Vagina (tissue), 2 donors: ENCODE measurements at regions not wholly inside any gene's neighbourhood (a gene's known extent, or its start where the extent isn't known, plus 50 kb on each side); places are given as distances from the start of the nearest gene placed in this dataset.

Experiments used
- DNase-seq, 2 donors: peaks; one replicate each; pipeline ENCODE4 v3.0.0-alpha.2; 2017; ENCODE audit errors: extremely low spot score in 2 of 2
- H3K27ac ChIP-seq: fragments of 200-600 bp; sonication (generic); one replicate; pipeline ENCODE4 v1.5.1; 2019
- H3K27me3 ChIP-seq: fragments of 200-600 bp; sonication (generic); one replicate; pipeline ENCODE4 v1.5.1; 2019
- H3K36me3 ChIP-seq, 2 donors: fragments of 200-600 bp; sonication (generic); one replicate each; pipeline ENCODE4 v1.5.1; 2017 to 2019
- H3K4me1 ChIP-seq: fragments of 200-600 bp; sonication (generic); one replicate; pipeline ENCODE4 v1.5.1; 2019
- H3K4me3 ChIP-seq, 2 donors: fragments of 200-600 bp; sonication (generic); 1 replicate in 1 of 2; 2 replicates in 1 of 2; pipeline ENCODE4 v1.5.1; 2016 to 2019
- H3K9me3 ChIP-seq: fragments of 200-600 bp; sonication (generic); one replicate; pipeline ENCODE4 v1.5.1; 2019
- CTCF ChIP-seq, 3 experiments: fragments of 450-650 bp in 2 of 3; fragments of 200-600 bp in 1 of 3; sonication (generic) in 1 of 3; IDR thresholded peaks; one replicate each; pipeline ENCODE4 v1.5.1; 2017 to 2019; ENCODE audit warnings: antibody characterized with exemption in 3 of 3, mild to moderate bottlenecking in 2 of 3, moderate library complexity in 2 of 3
- POLR2A ChIP-seq, 2 donors: fragments of 450-650 bp; IDR thresholded peaks; one replicate each; pipeline ENCODE4 v1.6.1; 2017; ENCODE audit warnings: antibody characterized with exemption in 2 of 2, mild to moderate bottlenecking in 2 of 2, moderate library complexity in 2 of 2
- POLR2AphosphoS5 ChIP-seq, 2 donors: sonication (generic); formaldehyde crosslinking; IDR thresholded peaks; one replicate each; pipeline ENCODE4 v1.9.0; 2017; ENCODE audit warnings: antibody characterized with exemption in 2 of 2, mild to moderate bottlenecking in 2 of 2, low read depth in 1 of 2; ENCODE audit not compliant: insufficient read depth in 1 of 2
- intact Hi-C: fragments of 100-400 bp; cut with DNase I; formaldehyde crosslinking; loops from one replicate; pipeline ENCODE4 v1.15.1; 2023

- Histone ChIP-seq H3K9me3 (no peaks in the 10 kb centered on the region), H3K4me1 (no peaks in the 10 kb centered on the region), H3K36me3 (no peaks in the 10 kb centered on the region), H3K27ac (no peak overlapping the region), H3K4me3 (no peak overlapping the region), H3K27me3 (no peaks in the 10 kb centered on the region)
- TF ChIP-seq POLR2A (IDR thresholded peaks at IDR 0.05), result no peak
- DNase-seq, result no peak
- intact Hi-C loops, result loop anchor here (1.0 kb wide), 1 partner anchor 9 kb away; no protein-coding TSS in a partner anchor
Measured at GRCh38 chr5:131081913-131082488, 83.1 kb downstream of the HINT1 start.

DNA sequence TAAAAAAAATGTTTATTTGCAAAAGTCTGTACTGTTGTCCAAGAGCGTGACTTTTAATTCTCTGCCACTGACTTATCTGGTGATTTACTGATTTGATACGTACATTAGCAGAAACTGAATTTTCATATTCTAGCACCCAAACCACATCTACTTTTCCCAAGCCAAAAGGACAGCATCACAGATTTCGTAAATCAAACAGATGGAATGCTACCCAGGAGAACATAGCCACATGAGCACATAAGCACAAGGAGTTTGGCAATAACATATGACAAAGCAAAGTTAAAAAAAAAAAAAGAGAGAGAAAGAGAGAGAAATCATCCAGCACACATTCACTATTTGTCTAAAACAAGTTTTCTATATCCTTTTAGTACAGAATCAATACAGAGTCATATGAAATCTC is 83.7 kb downstream of the HINT1 start:
- Histone ChIP-seq H3K4me3 (no peak overlapping the region), H3K4me1 (no peaks in the 10 kb centered on the region), H3K27ac (no peak overlapping the region), H3K36me3 (no peaks in the 10 kb centered on the region), H3K27me3 (no peaks in the 10 kb centered on the region), H3K9me3 (no peaks in the 10 kb centered on the region)
- TF ChIP-seq POLR2AphosphoS5 (IDR thresholded peaks at IDR 0.05; ENCODE audit: insufficient read depth in 1 of 2, low read depth in 1 of 2), result no peak
- no peak for TF ChIP-seq POLR2A (IDR thresholded peaks at IDR 0.05)
- TF ChIP-seq CTCF (IDR thresholded peaks at IDR 0.05), result no peak
- DNase-seq, result no peak
- intact Hi-C loops, result loop anchor here (1.0 kb wide), 1 partner anchor 10 kb away; no protein-coding TSS in a partner anchor

GRCh38 chr5:131079232-131079631 is 85.8 kb downstream of the HINT1 start:
- Histone ChIP-seq H3K4me1 (no peaks in the 10 kb centered on the region), H3K36me3 (no peaks in the 10 kb centered on the region), H3K27me3 (no peaks in the 10 kb centered on the region), H3K4me3 (no peak overlapping the region), H3K27ac (no peak overlapping the region), H3K9me3 (no peaks in the 10 kb centered on the region)
- intact Hi-C loops, result no loop called here
- no peak for TF ChIP-seq POLR2A (IDR thresholded peaks at IDR 0.05)
- no peak for TF ChIP-seq CTCF (IDR thresholded peaks at IDR 0.05)
- TF ChIP-seq POLR2AphosphoS5 (IDR thresholded peaks at IDR 0.05; ENCODE audit: insufficient read depth in 1 of 2, low read depth in 1 of 2), result no peak
- DNase-seq, result no peak

DNA sequence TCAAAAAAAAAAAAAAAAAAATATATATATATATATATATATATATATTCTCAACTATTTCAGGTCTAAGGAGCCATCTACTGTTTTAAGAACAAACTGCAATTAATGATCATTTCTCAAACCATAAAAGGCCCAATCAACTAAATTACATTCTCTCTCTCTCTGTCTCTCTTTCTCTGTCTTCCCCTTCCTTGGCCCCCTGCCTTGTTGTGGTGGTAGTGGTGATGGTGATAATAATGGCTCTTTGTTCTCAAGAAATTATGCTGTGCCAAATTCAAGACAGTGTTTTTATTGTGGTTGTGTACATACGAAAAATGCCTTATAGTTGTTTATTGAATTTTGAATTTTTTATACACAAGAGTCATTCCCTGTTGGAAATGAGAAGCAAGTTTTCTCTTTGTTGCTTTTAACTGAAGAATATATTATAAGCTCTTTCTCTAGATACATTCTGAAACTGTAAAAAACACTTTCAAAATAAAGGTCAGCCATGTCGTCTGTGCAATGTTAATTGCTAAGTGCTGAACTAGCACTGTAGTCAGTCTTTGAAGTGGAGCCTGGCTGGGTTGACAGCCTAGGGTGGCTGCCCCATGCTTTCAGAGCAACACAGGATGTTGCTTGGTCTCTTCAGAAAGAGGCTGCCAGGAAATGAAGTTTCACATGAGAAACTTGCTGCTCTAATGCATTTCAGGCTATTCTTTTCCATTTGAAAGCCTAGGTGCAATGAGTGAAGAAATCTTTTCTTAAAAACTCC is 96.0 kb downstream of the HINT1 start:
- no peaks in the 10 kb centered on the region for H3K36me3 ChIP-seq
- no peaks in the 10 kb centered on the region for H3K9me3 ChIP-seq
- H3K27me3 ChIP-seq, result no peaks in the 10 kb centered on the region
- no peak for TF ChIP-seq POLR2A (IDR thresholded peaks at IDR 0.05)
- TF ChIP-seq CTCF (IDR thresholded peaks at IDR 0.05), result no peak
- no peak for TF ChIP-seq POLR2AphosphoS5 (IDR thresholded peaks at IDR 0.05; ENCODE audit: insufficient read depth in 1 of 2, low read depth in 1 of 2)
- no peak overlapping the region for H3K27ac ChIP-seq
- intact Hi-C loops, result no loop called here
- no peaks in the 10 kb centered on the region for H3K4me1 ChIP-seq
- DNase-seq, result no peak
- H3K4me3 ChIP-seq, result no peak overlapping the region

- intact Hi-C loops, result no loop called here
- no peak for DNase-seq
- TF ChIP-seq POLR2A (IDR thresholded peaks at IDR 0.05), result no peak
- no peak for TF ChIP-seq CTCF (IDR thresholded peaks at IDR 0.05)
- no peak for TF ChIP-seq POLR2AphosphoS5 (IDR thresholded peaks at IDR 0.05; ENCODE audit: insufficient read depth in 1 of 2, low read depth in 1 of 2)
Measured at GRCh38 chr5:131068076-131068475, 97.0 kb downstream of the HINT1 start.

More at GRCh38 chr5:131068076-131068475, 97.0 kb downstream of the HINT1 start:
- no peak overlapping the region for H3K4me3 ChIP-seq
- no peak overlapping the region for H3K27ac ChIP-seq
- no peaks in the 10 kb centered on the region for H3K27me3 ChIP-seq
- no peaks in the 10 kb centered on the region for H3K4me1 ChIP-seq
- no peaks in the 10 kb centered on the region for H3K9me3 ChIP-seq
- H3K36me3 ChIP-seq, result no peaks in the 10 kb centered on the region
